AG04450 (cell line): ENCODE measurements at regions not wholly inside any gene's neighbourhood (a gene's known extent, or its start where the extent isn't known, plus 50 kb on each side); places are given as distances from the start of the nearest gene placed in this dataset.

ENCODE experiments used
- CTCF ChIA-PET: fragments of 300-600, 350-600 bp; formaldehyde crosslinking; extraction: SDS; loops from one replicate; lab custom pipeline; 2022; ENCODE audit warnings: antibody characterized with exemption, inconsistent platforms; lab: Charles Lee
- POLR2A ChIA-PET: fragments of 350-600 bp; formaldehyde crosslinking; extraction: SDS; loops from one replicate; lab custom pipeline; 2021; ENCODE audit warnings: antibody characterized with exemption, inconsistent platforms; lab: Yijun Ruan, JAX
- DNase-seq: peaks from one replicate; pipeline ENCODE4 v3.0.0-alpha.2; 2011; ENCODE audit warnings: low read depth, low spot score
- H3K27ac ChIP-seq: one replicate; pipeline ENCODE4 v1.5.1; 2012; ENCODE audit warnings: low read depth, low read length, control low read depth
- H3K27me3 ChIP-seq: one replicate; pipeline ENCODE4 v1.6.0; 2012; ENCODE audit warnings: low read length; ENCODE audit not compliant: control insufficient read depth, insufficient read depth
- H3K4me3 ChIP-seq: 2 replicates; pipeline ENCODE4 v1.5.1; 2011; ENCODE audit warnings: mild to moderate bottlenecking, low read depth, low read length, control low read depth
- H3K9me3 ChIP-seq: 2 replicates; pipeline ENCODE4 v1.5.1; 2012; ENCODE audit warnings: low read length; ENCODE audit not compliant: control insufficient read depth, insufficient read depth
- CTCF ChIP-seq: IDR thresholded peaks from 2 replicates; pipeline ENCODE4 v1.5.1; 2011; ENCODE audit warnings: low read depth, low read length, control low read depth, inconsistent platforms

- Histone ChIP-seq H3K4me3 (no peak overlapping the region), H3K27me3 (no peaks in the 10 kb centered on the region), H3K27ac (no peak overlapping the region), H3K9me3 (no peaks in the 10 kb centered on the region)
- no peak for TF ChIP-seq CTCF
- DNase-seq = no peak
- ChIA-PET POLR2A (no interaction called here), CTCF (interaction anchor here (2.0 to 2.6 kb wide), 2 partner anchors 20 to 97 kb away, joined by 7 to 19 read pairs; no protein-coding TSS in a partner anchor)
Measured at GRCh38 chr2:196434217-196434616, 205.3 kb upstream of the CCDC150 start.

DNA sequence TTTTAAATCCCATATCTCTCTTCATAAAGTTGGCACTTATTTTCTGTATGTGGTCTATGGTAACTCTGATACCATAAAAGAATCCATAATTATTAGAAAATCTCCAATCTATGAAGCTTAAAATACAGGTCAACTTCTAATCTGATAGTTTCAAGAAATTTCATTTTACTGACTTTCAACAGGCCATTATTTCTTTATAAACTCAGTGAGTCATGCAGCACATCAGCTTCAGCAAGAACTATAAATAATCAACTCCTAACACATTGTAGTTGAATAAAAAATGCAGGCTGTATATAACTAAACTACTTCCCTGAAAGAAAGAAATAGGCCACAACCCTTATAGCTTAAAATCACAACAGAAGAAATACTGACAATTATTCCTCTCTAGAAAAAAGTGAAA, 204.3 kb upstream of the CCDC150 start:
- Histone ChIP-seq H3K4me3 (no peak overlapping the region), H3K9me3 (no peaks in the 10 kb centered on the region), H3K27me3 (no peaks in the 10 kb centered on the region), H3K27ac (no peak overlapping the region)
- CTCF ChIA-PET = interaction anchor here (0.6 to 2.0 kb wide), 3 partner anchors 18 to 98 kb away, joined by 3 to 7 read pairs (median 7); no protein-coding TSS in a partner anchor
- peak; percentile 4 for DNase-seq
- TF ChIP-seq CTCF = no peak
- POLR2A ChIA-PET = no interaction called here

DNA sequence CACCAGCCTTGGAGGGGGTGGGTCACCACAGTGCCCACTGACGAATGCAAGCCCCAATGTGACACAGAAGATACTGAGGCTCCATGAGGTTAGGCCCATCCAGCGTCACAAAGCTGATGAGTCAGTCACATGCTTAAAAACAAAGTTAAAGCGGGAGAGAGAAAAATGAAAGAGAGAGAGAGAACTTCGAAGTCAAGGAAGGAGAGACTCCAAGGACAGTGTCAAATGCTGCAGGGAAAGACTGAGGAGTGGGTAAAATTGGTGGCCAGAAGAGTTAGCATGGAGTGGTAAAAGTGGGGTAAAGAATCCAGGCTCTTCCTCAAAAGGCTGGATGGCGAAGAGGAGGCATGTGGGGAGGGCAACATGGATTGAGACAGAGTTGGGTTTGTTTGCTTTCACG, 201.9 kb upstream of the CCDC150 start:
- ChIA-PET CTCF (interaction anchor here (0.6 to 3.4 kb wide), 2 partner anchors 15 to 803 kb away, joined by 3 to 19 read pairs; no protein-coding TSS in a partner anchor), POLR2A (no interaction called here)
- no peak for DNase-seq
- Histone ChIP-seq H3K27me3 (no peaks in the 10 kb centered on the region), H3K27ac (no peak overlapping the region), H3K9me3 (no peaks in the 10 kb centered on the region), H3K4me3 (no peak overlapping the region)
- no peak for TF ChIP-seq CTCF

DNA sequence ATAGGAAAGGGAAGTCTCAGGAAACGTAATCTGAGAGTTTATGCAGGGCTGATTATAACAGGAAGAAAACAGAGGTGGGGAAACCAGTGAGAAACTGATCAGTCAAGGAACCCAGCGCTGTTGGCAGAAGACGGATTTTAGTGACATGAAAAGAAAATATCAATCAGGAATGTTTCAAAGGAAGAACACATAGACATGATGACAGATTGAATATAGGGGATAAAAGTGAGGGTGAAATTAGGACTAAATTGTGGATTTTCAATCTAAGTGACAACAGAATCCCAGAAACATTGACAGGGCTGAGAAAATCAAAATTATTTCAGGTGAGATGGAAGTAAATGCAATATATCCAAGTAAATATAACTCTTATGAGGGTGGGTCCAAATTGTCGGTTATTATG, 199.8 kb upstream of the CCDC150 start:
- TF ChIP-seq CTCF = no peak
- ChIA-PET CTCF (interaction anchor here (2.9 to 3.4 kb wide), 2 partner anchors 13 to 14 kb away, joined by 19 to 24 read pairs; no protein-coding TSS in a partner anchor), POLR2A (no interaction called here)
- Histone ChIP-seq H3K9me3 (no peaks in the 10 kb centered on the region), H3K4me3 (no peak overlapping the region), H3K27ac (no peak overlapping the region), H3K27me3 (no peaks in the 10 kb centered on the region)
- no peak for DNase-seq

GRCh38 chr2:196440413-196440812, 199.1 kb upstream of the CCDC150 start:
- no peaks in the 10 kb centered on the region for H3K27me3 ChIP-seq
- H3K27ac ChIP-seq = no peak overlapping the region
- no peak for TF ChIP-seq CTCF
- POLR2A ChIA-PET = no interaction called here
- no peak for DNase-seq
- H3K4me3 ChIP-seq = no peak overlapping the region
- CTCF ChIA-PET = interaction anchor here (2.9 kb wide), 1 partner anchor 13 kb away, joined by 24 read pairs; no protein-coding TSS in a partner anchor
- no peaks in the 10 kb centered on the region for H3K9me3 ChIP-seq
